Left ventricle myocardium superior (tissue), 1 donor: ENCODE measurements at regions not wholly inside any gene's neighbourhood (a gene's known extent, or its start where the extent isn't known, plus 50 kb on each side); places are given as distances from the start of the nearest gene placed in this dataset.

Experiments used
- ATAC-seq: fragments of 200-7000 bp; cut with Tn5 transposase; one replicate; pipeline ENCODE4 v1.9.1; 2020; ENCODE audit warnings: mild to moderate bottlenecking, moderate library complexity
- DNase-seq: peaks from one replicate; pipeline ENCODE4 v3.0.0-alpha.2; 2020
- intact Hi-C: fragments of 100-400 bp; cut with micrococcal nuclease; formaldehyde crosslinking; loops from one replicate; pipeline ENCODE4 v1.11.0; 2022
- donor health status: DM: no; HTN: yes; CAD: no; lungs with severe emphysema.

- peak; percentile 63 for ATAC-seq
- no peak for DNase-seq
- intact Hi-C loops, result no loop called here
Measured at GRCh38 chr12:101539148-101539547, 55.6 kb upstream of the MYBPC1 start.
